SK-N-DZ (cell line): ENCODE measurements at regions not wholly inside any gene's neighbourhood (a gene's known extent, or its start where the extent isn't known, plus 50 kb on each side); places are given as distances from the start of the nearest gene placed in this dataset.
"Not testable (repeated sequence)": the region's sequence is repeated elsewhere in the genome, so short reads cannot be mapped to it uniquely, and the experiment has no call there.

Experiments used
- DNase-seq: peaks from one replicate; pipeline ENCODE4 v3.0.0-alpha.2; 2015; ENCODE audit warnings: low spot score

GRCh38 chr7:1300206-1300605, 67.5 kb downstream of the UNCX start:
- no peak for DNase-seq

DNA sequence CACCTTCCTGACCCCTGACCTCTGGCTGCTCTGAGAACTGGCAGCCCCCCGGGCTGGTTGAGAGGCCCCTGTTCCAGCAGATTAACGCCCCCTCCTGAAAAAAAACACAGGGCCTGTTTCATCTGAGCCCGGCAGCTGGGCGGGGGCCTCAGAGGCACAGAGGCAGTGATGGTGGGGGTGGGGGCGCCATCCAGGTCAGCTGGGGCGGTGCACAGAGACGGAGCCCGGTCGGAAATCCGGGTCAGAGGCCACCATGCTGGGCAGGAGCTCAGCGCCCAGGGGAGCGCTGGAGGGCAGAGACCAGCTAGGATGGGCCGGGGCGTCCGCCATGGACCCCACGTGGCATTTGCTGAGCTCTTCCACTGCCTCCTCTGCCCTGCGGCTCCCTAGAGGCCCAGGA, 68.0 kb downstream of the UNCX start:
- no peak for DNase-seq

GRCh38 chr7:1301054-1301881, 68.6 kb downstream of the UNCX start:
- no peak for DNase-seq

- DNase-seq, result no peak
These were observed 69.2 kb downstream of the UNCX start for GRCh38 chr7:1301882-1302251.

DNA sequence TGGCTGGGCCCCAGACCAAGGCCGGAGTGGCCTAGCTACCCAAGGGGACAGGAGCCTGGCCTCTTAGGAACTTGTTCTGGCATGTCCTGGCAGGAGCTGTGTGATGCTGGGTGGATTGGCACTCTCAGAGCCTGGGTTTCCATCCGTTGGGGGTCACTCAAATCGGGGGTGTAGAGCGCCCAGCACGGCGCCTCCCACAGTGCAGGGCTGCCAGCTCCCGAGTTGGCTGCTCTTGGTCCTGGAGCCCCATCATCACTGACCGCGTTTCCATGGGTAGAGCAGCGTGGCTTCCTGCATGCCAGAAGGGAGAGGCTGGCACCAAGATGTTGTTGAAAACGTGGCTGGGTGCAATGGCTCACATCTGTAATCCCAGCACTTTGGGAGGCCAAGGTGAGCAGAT, 70.3 kb downstream of the UNCX start:
- DNase-seq, result no peak

DNA sequence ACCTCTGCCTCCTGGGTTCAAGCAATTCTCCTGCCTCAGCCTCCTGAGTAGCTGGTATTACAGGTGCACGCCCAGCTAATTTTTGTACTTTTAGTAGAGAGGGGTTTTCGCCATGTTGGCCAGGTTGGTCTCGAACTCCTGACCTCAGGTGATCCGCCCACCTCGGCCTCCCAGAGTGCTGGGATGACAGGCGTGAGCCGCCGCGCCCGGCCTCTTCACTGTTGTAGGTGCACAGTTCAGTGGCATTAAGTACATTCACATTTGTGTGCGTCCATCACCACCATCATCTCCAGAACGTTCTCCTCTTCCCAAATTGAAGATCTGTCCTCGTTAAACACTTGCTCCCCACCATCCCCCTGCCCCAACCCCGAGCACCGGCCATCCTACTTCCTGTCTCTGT, 71.3 kb downstream of the UNCX start:
- not testable (repeated sequence) for DNase-seq

DNA sequence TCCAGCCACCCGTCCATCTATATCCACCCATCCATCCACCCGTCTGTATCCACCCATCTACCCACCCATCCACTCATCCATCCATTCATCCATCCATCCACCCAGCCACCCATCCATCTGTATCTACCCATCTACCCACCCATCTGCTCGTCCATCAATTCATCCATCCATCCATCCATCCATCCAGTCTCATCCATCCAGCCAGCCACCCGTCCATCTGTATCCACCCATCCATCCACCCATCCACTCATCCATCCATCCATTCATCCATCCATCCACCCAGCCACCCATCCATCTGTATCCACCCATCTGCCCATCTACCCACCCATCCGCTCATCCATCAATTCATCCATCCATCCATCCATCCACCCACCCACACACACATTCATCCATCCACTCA, 73.2 kb downstream of the UNCX start:
- DNase-seq, result no peak

DNA sequence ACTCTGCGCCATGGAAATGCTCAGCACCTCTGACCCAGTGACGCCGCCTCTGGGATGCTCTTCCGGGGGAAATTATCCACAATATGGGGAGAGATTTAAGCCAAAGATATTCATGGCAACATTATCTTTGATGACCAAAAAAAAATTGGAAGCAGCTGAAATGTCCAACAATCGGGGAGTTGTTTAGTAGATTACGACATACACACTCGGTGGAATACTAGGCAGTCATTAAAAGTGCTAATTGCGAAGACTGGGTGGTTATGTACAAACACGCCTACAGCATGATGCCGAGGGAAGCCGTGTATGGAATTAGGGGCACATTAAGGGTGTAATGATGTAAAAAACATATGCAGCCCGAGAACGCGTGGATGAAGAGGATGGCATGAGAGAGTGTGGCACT, 75.2 kb downstream of the UNCX start:
- no peak for DNase-seq

- DNase-seq, result no peak
These were observed 76.6 kb downstream of the UNCX start for GRCh38 chr7:1309290-1309689.

- DNase-seq, result no peak
These were observed 77.3 kb downstream of the UNCX start for GRCh38 chr7:1309996-1310395.

GRCh38 chr7:1310936-1311335, 78.3 kb downstream of the UNCX start:
- no peak for DNase-seq

- no peak for DNase-seq
These were observed 78.9 kb downstream of the UNCX start for GRCh38 chr7:1311406-1312135.

DNA sequence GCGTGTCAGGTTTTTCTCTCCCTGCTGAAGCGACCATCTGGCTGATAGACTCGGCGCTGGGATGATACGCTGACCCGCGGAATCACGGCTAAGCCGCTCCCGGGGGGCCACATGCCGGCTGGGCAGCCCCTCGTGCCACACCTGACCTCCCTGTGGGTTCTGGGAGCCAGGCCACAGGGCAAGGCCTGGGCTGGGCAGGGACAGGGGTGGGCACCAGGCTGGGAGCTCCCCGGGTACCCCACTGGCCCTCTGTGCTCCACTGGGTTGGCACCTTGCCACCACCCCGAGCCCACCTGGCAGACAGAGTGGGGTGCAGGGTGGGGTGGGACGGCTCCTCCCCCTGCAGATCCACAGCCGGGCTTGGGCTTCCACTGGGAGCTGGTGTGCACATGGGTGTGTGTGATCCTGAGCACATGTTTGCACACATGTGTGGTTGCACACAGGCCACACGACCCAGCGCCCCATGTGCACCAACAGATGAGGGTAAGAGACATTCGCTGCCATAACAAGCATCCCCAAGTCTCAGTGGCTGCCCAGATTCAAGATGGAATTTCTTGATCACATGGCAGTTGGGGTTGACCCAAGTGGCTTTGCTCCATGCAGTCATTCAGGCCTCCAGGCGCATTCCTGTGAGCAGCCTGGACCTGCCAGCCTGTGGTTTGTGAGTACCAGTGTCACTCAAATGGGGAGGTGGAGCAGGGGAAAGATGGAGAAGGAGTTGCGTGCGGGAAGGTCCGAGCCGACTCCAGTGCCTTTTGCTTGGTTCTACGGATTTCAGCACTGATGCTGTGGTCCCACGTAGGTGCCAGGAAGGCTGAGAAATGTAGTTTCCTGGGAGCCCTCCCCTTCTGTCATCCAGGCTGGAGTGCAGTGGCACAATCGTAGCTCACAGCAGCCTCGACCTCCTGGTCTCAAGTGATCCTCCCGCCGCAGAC, 79.7 kb downstream of the UNCX start:
- no peak for DNase-seq

DNA sequence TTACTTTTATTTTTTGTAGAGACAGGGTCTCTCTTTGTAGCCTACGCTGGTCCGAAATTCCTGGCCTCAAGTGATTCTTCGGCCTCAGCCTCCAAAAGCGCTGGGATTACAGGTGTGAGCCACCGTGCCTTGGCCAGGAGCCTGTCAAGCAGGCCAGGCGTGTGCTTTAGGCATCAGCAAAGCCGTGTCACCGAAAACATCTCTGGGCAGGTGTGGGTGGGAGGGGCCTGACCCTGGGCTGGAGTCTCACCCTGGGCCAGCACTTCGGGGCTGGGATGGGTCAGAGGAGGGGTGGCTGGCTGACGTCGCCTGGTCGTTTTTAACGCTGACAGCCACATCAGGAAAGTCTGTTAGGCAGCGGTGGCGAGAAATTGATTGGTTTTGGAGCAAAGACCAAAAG, 80.9 kb downstream of the UNCX start:
- DNase-seq, result no peak

DNA sequence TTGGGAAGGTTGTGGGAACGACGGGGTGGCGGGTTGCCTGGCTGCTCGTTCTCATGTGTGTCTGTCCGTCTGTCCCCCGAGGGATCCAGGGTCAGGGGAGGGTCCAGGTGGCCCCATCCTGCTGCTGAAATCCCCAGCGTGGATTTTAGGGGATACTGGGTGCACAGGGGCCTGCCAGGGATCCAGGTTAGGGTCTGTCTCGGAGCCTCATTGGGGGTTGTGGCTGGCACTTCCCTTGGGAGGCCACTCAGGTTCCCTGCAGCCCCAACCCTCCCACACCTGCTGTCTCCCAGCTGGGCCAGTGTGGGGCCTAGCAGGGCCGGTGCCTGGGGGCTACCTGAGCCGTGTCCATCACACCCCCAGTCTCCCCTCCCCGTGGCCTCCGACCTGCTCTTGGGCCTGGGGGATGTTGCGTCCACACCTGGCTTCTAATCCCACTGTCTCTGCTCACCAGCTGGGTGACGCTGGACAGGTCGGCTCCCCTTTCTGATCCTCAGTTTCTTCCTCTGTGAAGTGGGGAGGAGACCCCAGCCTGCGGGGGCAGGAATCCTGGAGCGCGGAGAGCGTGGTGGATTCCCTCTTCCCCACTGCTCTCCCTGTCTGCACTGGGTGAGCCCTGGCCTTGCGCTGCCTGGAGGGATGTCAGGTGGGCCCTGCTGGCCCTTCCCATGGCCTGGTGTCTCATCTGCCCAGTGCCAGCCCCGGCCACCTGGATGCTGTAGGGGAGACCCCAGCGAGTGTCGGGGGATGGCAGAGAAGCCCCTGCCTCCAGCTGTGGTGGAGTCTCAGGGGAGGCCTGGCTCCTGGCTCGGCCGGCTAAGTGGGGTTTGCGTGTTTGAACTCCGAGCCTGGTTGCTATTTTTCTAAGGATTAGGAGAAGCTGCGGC, 81.6 kb downstream of the UNCX start:
- DNase-seq, result no peak

- no peak for DNase-seq
These were observed 82.3 kb downstream of the UNCX start for GRCh38 chr7:1314908-1315450.

DNA sequence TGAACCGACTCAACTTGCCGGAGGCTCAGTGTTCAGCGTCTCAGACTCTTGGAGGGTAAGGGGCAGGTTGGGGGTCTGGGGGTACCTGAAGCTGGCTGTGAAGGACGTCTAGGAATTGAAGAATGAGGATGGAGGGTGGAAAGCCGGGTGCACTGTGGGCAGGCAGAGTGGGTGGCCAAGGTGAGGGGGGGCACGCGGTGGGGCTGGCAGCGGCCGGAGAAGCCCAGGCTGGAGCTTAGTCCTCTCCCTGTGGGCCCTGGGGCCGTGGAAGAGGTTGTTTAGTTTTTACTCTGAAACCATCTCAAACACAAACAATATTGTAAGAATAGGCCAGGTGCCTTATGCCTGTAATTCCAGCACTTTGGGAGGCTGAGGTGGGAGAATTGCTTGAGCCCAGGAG, 83.4 kb downstream of the UNCX start:
- DNase-seq, result no peak

- no peak for DNase-seq
These were observed 85.0 kb downstream of the UNCX start for GRCh38 chr7:1317646-1318045.

DNA sequence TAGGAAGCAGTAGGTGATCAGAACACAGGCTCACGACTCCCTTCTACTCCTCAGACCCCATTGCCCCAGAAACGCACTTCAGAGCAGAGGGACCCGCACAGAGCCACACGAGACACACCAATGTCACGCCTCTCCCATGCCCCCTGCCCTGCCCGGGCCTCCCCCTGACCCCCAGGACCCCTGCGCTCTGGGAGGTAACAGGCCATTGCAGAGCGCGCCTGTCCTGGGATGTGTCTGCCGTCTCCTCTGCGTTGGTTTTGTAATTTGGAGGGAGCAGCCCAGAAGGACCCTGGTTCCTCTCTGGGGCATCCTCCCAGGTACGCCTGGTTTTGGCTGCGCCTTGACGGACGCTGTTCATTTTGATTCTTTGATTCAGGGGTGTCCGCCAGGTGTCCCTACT, 85.4 kb downstream of the UNCX start:
- no peak for DNase-seq

DNA sequence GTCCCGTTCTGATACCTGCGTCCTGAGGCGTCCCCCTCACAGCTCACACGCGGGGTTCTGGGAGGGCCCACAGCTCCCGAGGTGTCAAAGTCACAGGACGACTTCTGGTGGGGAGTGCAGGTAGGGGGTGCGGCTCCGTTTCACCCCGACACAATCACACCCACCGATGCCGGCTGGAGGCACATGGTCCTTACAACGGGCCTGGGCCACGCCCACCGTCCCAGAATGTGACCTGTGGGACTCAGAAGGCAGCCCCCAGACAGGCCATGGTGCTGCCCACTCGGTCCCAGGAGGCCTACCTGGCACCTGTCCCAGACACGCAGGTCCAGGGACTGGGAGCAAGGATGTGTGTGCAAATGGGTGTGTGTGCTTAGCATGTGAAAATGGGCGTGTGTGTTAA, 86.0 kb downstream of the UNCX start:
- DNase-seq, result no peak
